Liver (tissue), 8 donors: ENCODE measurements at regions not wholly inside any gene's neighbourhood (a gene's known extent, or its start where the extent isn't known, plus 50 kb on each side); places are given as distances from the start of the nearest gene placed in this dataset.

ENCODE experiments used
- DNase-seq: peaks from one replicate; pipeline ENCODE4 v3.0.0-alpha.2; 2017; ENCODE audit warnings: low spot score
- H3K27ac ChIP-seq, 2 donors: one replicate each; pipeline ENCODE4 v1.7.0; 2013; ENCODE audit warnings: inconsistent platforms in 2 of 2, low read length in 2 of 2, control low read depth in 1 of 2, low read depth in 1 of 2, mild to moderate bottlenecking in 1 of 2
- H3K27me3 ChIP-seq, 4 donors: one replicate each; pipeline versions ENCODE4 v1.6.1 to v1.7.0; 2013; ENCODE audit warnings: low read length in 3 of 4, inconsistent platforms in 1 of 4, mild to moderate bottlenecking in 1 of 4, moderate library complexity in 1 of 4; ENCODE audit not compliant: control insufficient read depth in 4 of 4, insufficient read depth in 4 of 4
- H3K36me3 ChIP-seq, 4 donors: one replicate each; pipeline versions ENCODE4 v1.6.1 to v1.7.0; 2013; ENCODE audit warnings: low read length in 3 of 4, mild to moderate bottlenecking in 3 of 4, low read depth in 1 of 4, moderate library complexity in 1 of 4; ENCODE audit not compliant: control insufficient read depth in 4 of 4, insufficient read depth in 3 of 4
- H3K4me1 ChIP-seq, 4 donors: one replicate each; pipeline versions ENCODE4 v1.6.1 to v1.7.0; 2013; ENCODE audit warnings: low read length in 3 of 4, mild to moderate bottlenecking in 3 of 4, moderate library complexity in 1 of 4; ENCODE audit not compliant: control insufficient read depth in 4 of 4, insufficient read depth in 4 of 4
- H3K4me3 ChIP-seq, 3 donors: one replicate each; pipeline versions ENCODE4 v1.6.1 to v1.7.0; 2013; ENCODE audit warnings: low read length in 3 of 3, control low read depth in 1 of 3, low read depth in 1 of 3, mild to moderate bottlenecking in 1 of 3
- H3K9ac ChIP-seq, 2 donors: one replicate each; pipeline ENCODE4 v1.7.0; 2013; ENCODE audit warnings: low read length in 2 of 2, mild to moderate bottlenecking in 2 of 2, moderate library complexity in 2 of 2, control low read depth in 1 of 2, low read depth in 1 of 2
- H3K9me3 ChIP-seq, 4 donors: one replicate each; pipeline versions ENCODE4 v1.6.1 to v1.7.0; 2013; ENCODE audit warnings: low read length in 3 of 4; ENCODE audit not compliant: control insufficient read depth in 4 of 4
- EGR1 ChIP-seq, 2 donors: IDR thresholded peaks; 2 replicates each; pipeline ENCODE4 v1.6.1; 2016 to 2018; ENCODE audit warnings: antibody characterized with exemption in 2 of 2, low read depth in 2 of 2
- HNF4A ChIP-seq, 2 donors: conservative IDR thresholded peaks; 2 replicates each; pipeline ENCODE4 v1.6.1; 2016; ENCODE audit warnings: antibody characterized with exemption in 2 of 2, mild to moderate bottlenecking in 2 of 2
- NR2F2 ChIP-seq: IDR thresholded peaks from 2 replicates; pipeline ENCODE4 v1.6.1; 2016; ENCODE audit warnings: antibody characterized with exemption
- RAD21 ChIP-seq, 2 donors: IDR thresholded peaks; 2 replicates each; pipeline ENCODE4 v1.6.1; 2016; ENCODE audit warnings: antibody characterized with exemption in 2 of 2, mild to moderate bottlenecking in 2 of 2
- REST ChIP-seq: IDR thresholded peaks from 2 replicates; pipeline ENCODE4 v1.6.1; 2016; ENCODE audit warnings: antibody characterized with exemption, mild to moderate bottlenecking
- TAF1 ChIP-seq: conservative IDR thresholded peaks from 2 replicates; pipeline ENCODE4 v1.6.1; 2016; ENCODE audit warnings: antibody characterized with exemption, mild to moderate bottlenecking
- YY1 ChIP-seq: IDR thresholded peaks from 2 replicates; pipeline ENCODE4 v1.6.1; 2016; ENCODE audit warnings: antibody characterized with exemption, mild to moderate bottlenecking
- WGBS: extraction: QIAGEN DNeasy Blood & Tissue Kit; methylation state at CpG from one replicate; pipeline ENCODE4 v1.1.7; 2013; 5-methylcytosine and 5-hydroxymethylcytosine counted together
- TF ChIP-seq, protein P1 (sequence below): IDR thresholded peaks from 2 replicates; pipeline ENCODE4 v1.6.1; 2016; ENCODE audit warnings: antibody characterized with exemption
- TF ChIP-seq, protein P2 (sequence below): IDR thresholded peaks from 2 replicates; pipeline ENCODE4 v1.6.1; 2016; ENCODE audit warnings: antibody characterized with exemption
- TF ChIP-seq, protein P3 (sequence below): fragments of 150-350 bp; IDR thresholded peaks from 2 replicates; pipeline ENCODE4 v1.5.1; 2017; ENCODE audit warnings: improper control_type of control experiment, low read depth, low read length; ENCODE audit not compliant: missing input control
- donor health status: healthy.
- donor health status: healthy.
- donor health status: healthy.
- donor health status: healthy.
- donor health status: healthy.

- no peak overlapping the region for H3K27ac ChIP-seq
- DNase-seq: no peak
- H3K4me1 ChIP-seq: no peaks in the 10 kb centered on the region
- no peak overlapping the region for H3K9ac ChIP-seq
- H3K4me3 ChIP-seq: no peak overlapping the region
- H3K27me3 ChIP-seq: no peaks in the 10 kb centered on the region
- H3K36me3 ChIP-seq: no peaks in the 10 kb centered on the region
- TF ChIP-seq TAF1 (no peak), NR2F2 (no peak), HNF4A (conservative IDR thresholded peaks at IDR 0.05) (no peak), RAD21 (IDR thresholded peaks at IDR 0.05) (no peak), REST (no peak), EGR1 (IDR thresholded peaks at IDR 0.05; ENCODE audit: low read depth in 2 of 2) (no peak), YY1 (no peak)
- TF ChIP-seq, protein P1, sequence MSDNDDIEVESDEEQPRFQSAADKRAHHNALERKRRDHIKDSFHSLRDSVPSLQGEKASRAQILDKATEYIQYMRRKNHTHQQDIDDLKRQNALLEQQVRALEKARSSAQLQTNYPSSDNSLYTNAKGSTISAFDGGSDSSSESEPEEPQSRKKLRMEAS: no peak
- TF ChIP-seq, protein P2, sequence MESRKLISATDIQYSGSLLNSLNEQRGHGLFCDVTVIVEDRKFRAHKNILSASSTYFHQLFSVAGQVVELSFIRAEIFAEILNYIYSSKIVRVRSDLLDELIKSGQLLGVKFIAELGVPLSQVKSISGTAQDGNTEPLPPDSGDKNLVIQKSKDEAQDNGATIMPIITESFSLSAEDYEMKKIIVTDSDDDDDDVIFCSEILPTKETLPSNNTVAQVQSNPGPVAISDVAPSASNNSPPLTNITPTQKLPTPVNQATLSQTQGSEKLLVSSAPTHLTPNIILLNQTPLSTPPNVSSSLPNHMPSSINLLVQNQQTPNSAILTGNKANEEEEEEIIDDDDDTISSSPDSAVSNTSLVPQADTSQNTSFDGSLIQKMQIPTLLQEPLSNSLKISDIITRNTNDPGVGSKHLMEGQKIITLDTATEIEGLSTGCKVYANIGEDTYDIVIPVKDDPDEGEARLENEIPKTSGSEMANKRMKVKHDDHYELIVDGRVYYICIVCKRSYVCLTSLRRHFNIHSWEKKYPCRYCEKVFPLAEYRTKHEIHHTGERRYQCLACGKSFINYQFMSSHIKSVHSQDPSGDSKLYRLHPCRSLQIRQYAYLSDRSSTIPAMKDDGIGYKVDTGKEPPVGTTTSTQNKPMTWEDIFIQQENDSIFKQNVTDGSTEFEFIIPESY: no peak
- no peaks in the 10 kb centered on the region for H3K9me3 ChIP-seq
- 68% methylated on average over 8 of the region's 8 CpGs for WGBS
Observed at GRCh38 chr21:23127973-23128372, 2129.8 kb downstream of the NCAM2 start.

- Histone ChIP-seq H3K4me3 (no peak overlapping the region), H3K27ac (no peak overlapping the region), H3K27me3 (no peaks in the 10 kb centered on the region), H3K9ac (no peak overlapping the region), H3K36me3 (no peaks in the 10 kb centered on the region), H3K9me3 (no peaks in the 10 kb centered on the region), H3K4me1 (no peaks in the 10 kb centered on the region)
- DNase-seq: no peak
- TF ChIP-seq, protein P3, sequence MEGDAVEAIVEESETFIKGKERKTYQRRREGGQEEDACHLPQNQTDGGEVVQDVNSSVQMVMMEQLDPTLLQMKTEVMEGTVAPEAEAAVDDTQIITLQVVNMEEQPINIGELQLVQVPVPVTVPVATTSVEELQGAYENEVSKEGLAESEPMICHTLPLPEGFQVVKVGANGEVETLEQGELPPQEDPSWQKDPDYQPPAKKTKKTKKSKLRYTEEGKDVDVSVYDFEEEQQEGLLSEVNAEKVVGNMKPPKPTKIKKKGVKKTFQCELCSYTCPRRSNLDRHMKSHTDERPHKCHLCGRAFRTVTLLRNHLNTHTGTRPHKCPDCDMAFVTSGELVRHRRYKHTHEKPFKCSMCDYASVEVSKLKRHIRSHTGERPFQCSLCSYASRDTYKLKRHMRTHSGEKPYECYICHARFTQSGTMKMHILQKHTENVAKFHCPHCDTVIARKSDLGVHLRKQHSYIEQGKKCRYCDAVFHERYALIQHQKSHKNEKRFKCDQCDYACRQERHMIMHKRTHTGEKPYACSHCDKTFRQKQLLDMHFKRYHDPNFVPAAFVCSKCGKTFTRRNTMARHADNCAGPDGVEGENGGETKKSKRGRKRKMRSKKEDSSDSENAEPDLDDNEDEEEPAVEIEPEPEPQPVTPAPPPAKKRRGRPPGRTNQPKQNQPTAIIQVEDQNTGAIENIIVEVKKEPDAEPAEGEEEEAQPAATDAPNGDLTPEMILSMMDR: no peak
- TF ChIP-seq, protein P2: no peak
- TF ChIP-seq RAD21 (IDR thresholded peaks at IDR 0.05) (no peak), TAF1 (no peak), YY1 (no peak)
Observed at GRCh38 chr21:23130308-23130707, 2132.1 kb downstream of the NCAM2 start.
